Activated CD8-positive, alpha-beta memory T cell treated with anti-CD3 and anti-CD28 coated beads, Interleukin-2, amount 50 U/mL, for 1 hour (primary cell): ENCODE measurements at regions not wholly inside any gene's neighbourhood (a gene's known extent, or its start where the extent isn't known, plus 50 kb on each side); places are given as distances from the start of the nearest gene placed in this dataset.
A peak's percentile ranks its signal among the peaks of the same experiment; 100 is the strongest.
"Not testable (repeated sequence)": the region's sequence is repeated elsewhere in the genome, so short reads cannot be mapped to it uniquely, and the experiment has no call there.

Experiments used
- DNase-seq: peaks from one replicate; pipeline ENCODE4 v3.0.0-alpha.2; 2020; ENCODE audit errors: extremely low read depth

GRCh38 chr6:164078532-164079274 is 664.2 kb downstream of the QKI start:
- no peak for DNase-seq

GRCh38 chr6:164076818-164077532 is 662.5 kb downstream of the QKI start:
- DNase-seq = not testable (repeated sequence)

- DNase-seq = no peak
These were observed 661.6 kb downstream of the QKI start for GRCh38 chr6:164075981-164076615.

GRCh38 chr6:164072240-164072666 is 657.7 kb downstream of the QKI start:
- DNase-seq = no peak

GRCh38 chr6:164069350-164069990 is 655.0 kb downstream of the QKI start:
- DNase-seq = no peak

DNA sequence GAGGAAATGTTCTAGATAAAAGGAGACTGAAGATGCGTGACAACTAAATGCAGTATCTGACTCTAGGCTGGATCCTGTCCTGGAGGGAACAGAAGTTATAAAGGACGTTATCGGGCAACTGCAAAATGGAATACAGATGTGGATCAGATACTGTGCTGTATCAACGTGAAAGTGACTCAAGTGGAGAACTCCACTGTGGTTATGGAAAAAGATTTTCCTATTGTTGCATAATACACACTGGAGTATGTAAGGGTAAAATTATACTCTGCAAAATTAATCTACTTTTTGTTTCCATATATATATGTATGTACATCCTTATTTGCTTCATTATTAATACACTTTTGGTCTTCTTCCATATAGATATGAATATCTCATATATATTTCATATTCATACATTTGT is 654.0 kb downstream of the QKI start:
- no peak for DNase-seq

- no peak for DNase-seq
These were observed 652.2 kb downstream of the QKI start for GRCh38 chr6:164066766-164067165.

DNA sequence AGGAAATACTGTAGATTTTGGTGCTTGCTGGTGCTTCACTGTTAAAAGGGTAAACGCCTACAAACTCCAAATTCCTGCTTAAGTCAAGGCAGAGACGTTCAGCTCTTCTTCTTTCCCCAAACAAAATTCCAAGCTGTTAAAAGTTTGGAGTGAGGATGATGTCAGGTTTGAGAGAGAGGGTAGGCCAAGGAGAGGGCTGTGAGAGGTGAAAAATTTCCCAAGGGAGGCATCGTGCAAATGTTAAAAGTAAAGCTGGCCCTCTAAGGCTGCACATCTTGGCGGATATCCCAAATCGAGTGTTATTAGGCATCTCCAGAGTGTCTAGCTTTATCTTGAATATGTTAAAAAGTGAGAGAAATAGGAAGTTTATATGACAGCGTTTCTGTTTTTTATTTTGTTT is 651.8 kb downstream of the QKI start:
- no peak for DNase-seq

DNA sequence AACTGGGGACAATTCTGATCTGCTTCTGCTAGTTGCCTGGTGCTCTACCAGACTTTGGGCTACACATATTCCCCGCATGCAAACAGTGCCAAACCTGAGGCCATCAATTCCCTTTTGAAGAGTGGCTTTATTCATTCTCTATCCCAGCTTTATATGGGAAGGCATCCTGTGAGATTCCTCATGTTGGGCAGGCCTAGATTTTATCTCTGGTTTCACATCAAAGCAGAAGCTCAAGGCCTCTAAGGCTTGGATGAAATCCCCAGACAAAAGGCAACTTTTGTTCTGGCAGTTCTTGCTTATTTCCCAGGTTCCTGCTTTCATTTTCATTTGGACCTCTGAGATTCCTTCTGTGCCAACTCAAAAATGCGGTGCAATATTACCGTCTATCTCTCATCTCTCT is 648.8 kb downstream of the QKI start:
- no peak for DNase-seq

GRCh38 chr6:164062872-164063271 is 648.4 kb downstream of the QKI start:
- no peak for DNase-seq

DNA sequence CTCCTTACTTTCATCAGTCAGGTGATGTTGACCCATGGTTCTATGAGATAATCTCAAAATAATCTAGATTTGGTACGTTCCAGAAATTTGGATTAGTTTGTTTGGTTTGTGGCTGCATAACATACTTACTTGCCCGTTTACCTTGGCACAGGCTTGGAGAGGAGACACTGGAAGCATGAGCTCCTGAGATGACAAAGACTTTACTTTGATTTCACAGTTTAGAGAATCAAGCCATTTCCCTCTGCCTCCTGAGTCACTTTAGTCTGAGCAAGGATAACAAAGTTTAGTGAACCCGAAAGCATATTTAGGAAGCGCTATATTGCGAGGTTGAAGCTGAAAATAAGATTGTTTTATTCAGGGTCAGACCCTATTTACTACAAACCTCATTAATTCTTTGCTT is 643.4 kb downstream of the QKI start:
- DNase-seq = no peak

DNA sequence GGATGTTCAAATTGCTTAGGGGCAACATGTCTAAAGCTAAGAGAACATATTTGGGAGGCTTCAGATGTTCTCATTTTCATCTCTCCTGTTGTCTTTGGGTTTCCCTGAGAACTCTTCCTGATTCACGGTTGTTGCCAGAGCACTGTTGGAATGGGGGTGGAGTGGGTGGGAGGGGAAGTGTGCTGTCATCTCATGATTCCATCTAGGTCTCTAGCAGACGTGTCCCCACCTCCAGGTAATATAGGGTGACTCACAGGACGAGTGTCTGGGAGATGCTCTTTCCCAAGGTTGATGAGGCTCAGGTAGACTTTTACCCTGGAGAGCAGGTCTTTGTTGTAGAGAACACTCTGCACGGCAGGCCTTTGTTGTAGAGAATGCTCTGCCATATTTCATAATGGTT is 636.9 kb downstream of the QKI start:
- no peak for DNase-seq

DNA sequence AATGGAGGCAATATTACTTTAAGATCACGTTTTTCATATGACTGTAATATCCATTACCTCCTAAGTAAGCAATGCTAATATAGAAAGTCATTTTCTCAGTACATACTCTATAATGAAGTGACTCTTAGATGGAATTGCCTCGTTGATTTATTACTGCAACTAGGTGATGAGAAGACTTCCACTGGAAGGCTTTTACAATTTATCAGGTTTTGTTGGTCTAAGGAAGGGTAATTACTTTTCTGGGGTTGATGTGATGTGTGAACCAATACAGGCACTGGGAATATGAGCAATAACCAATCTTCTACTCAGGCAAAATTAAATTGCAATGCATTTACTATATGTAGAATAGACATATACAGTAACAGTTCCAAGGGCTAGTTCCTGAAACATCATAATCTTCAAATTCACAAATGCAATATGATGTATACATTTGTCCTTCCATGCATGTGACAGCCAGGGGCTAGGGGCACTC is 635.0 kb downstream of the QKI start:
- DNase-seq = no peak

DNA sequence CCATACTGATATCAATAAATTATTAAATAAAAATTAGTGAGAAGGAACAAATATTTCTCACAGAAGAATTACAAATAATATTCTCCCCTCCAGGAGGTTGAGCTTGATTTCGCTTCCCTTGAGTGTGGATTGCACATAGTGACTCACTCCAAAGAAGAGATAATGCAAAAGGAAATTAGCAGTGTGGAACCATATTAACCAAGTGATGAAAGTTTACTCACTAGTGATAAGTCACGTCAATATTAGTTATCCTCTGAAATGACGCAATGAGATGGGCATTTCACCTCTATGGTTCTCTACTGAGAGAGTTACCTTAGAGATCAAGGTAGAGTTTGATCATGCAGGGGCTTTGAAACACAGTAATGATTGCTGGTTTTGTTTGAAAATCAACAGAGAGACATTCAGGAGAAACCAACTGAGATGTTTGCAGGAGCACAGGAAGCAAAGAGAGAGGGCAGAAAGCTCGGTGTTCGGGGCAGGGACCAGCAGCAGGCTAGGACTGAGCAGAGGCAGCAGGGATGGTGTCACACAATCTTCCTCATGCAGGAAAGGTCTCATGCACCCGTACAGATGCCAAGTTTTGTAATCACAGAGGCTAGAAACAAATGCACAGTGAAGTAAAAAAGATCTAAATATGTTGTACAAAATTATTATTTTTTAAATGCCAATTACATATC is 634.5 kb downstream of the QKI start:
- no peak for DNase-seq

GRCh38 chr6:164045082-164045481 is 630.6 kb downstream of the QKI start:
- DNase-seq = no peak

- DNase-seq = not testable (repeated sequence)
These were observed 629.1 kb downstream of the QKI start for GRCh38 chr6:164043656-164044055.

GRCh38 chr6:164042212-164042611 is 627.7 kb downstream of the QKI start:
- no peak for DNase-seq

DNA sequence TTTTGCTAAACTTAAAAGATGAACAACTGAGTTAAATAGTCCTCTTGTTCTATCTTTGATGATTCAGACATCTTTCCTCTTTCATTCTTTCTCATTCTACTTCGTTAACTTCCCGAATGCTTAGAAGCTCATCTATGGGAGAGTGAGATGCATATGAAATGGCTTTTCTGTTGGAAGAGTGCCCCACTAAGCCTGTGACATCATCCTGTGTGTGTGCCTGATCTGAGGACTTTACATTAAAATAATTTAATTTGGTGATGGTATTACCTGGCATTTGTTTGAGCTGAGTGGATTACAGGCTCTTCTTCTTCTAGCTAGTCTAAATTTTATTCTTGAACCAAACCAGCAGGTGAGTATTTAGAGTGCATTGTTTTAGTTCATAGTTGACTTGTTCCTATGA is 626.5 kb downstream of the QKI start:
- DNase-seq = no peak

DNA sequence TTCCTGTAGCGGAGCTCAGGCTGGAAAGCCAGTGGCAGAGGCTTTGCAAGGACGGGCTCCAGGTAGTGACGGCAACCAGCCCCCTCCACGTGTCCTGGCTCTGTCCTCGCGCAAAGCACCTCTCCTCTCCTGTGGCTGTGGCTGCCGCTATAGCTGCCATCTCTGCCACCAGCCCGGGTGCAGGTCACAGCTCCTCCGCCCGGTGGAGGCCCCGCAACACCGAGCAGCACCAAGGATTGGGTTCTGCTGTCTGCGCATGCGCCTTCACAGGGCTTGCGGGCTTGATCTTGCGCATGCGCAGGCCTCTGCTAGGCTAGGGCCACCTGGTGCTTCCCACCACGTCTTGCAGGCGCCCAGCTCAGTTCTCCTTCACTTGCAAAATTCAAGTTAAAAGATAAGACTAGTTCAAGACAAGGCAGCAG is 625.4 kb downstream of the QKI start:
- peak; percentile 14 for DNase-seq

GRCh38 chr6:164037171-164037870 is 622.8 kb downstream of the QKI start:
- DNase-seq = no peak

DNA sequence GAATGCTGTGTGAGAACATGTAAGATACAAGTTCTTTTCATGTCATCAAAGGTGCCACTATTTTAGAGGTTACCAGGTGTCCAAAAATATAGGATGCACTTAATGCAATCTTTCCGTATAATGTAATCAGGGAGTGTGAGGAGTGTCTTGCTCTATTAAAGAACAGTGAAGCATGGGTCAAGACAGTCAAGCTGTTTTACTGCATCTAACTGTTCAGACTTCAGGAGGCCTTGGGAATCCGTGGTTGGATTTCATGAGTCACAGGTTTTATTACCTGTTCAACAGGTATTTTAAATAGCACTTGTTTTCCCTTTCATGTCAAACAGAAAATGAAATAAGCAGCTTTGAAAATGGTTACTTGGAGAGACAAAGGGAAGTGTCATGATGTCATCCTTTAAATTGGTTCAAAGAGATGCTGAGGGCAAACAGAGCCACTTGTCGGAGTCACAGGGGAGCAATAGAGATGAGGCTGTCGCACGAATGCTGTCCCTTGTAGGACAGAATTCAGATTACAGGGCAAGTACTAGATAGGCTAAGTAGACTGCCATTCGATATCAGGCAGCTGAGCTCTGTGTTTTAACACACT is 621.5 kb downstream of the QKI start:
- DNase-seq = no peak
